OCI-LY7 (cell line): ENCODE measurements at regions not wholly inside any gene's neighbourhood (a gene's known extent, or its start where the extent isn't known, plus 50 kb on each side); places are given as distances from the start of the nearest gene placed in this dataset.

ENCODE experiments used
- EZH2phosphoT487 ChIP-seq: fragments of 200-600 bp; sonication (generic); IDR thresholded peaks from 2 replicates; pipeline ENCODE4 v1.6.1; 2018; ENCODE audit warnings: low read depth, borderline replicate concordance, mild to moderate bottlenecking, mixed run types, antibody characterized with exemption, low read length, moderate library complexity, mixed read lengths
- TF ChIP-seq, protein P1 (sequence below): fragments of 200-600 bp; sonication (generic); conservative IDR thresholded peaks from 2 replicates; pipeline ENCODE4 v1.5.1; 2014; ENCODE audit warnings: mild to moderate bottlenecking, antibody characterized with exemption, low read length, moderate library complexity, mixed read lengths

DNA sequence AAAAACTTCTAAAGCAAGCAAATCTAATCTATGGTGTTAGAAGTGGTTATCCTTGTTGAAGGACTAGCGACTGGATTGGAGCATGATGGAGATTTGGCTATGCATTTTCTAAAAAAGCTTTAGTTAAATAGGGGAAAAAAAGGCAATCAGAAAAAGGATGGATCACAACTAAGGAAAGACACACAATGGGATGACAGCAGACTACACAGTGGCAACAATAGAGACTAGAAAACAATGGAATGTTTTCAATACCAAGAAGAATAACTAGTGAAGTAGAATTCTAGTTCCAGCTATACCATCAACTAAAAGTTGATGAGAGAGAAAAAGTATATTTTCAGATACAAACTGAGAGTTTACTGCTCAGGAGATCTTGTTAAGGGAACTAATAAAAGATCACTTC is 605.8 kb downstream of the PTPRU start:
- TF ChIP-seq EZH2phosphoT487: no peak
- TF ChIP-seq, protein P1, sequence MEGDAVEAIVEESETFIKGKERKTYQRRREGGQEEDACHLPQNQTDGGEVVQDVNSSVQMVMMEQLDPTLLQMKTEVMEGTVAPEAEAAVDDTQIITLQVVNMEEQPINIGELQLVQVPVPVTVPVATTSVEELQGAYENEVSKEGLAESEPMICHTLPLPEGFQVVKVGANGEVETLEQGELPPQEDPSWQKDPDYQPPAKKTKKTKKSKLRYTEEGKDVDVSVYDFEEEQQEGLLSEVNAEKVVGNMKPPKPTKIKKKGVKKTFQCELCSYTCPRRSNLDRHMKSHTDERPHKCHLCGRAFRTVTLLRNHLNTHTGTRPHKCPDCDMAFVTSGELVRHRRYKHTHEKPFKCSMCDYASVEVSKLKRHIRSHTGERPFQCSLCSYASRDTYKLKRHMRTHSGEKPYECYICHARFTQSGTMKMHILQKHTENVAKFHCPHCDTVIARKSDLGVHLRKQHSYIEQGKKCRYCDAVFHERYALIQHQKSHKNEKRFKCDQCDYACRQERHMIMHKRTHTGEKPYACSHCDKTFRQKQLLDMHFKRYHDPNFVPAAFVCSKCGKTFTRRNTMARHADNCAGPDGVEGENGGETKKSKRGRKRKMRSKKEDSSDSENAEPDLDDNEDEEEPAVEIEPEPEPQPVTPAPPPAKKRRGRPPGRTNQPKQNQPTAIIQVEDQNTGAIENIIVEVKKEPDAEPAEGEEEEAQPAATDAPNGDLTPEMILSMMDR: no peak
